ENCODE measurements at regions not wholly inside any gene's neighbourhood (a gene's known extent, or its start where the extent isn't known, plus 50 kb on each side); places are given as distances from the start of the nearest gene placed in this dataset.

GRCh38 chr14:51576117-51576430, 75.6 kb upstream of the FRMD6 start:
- no peaks in the 10 kb centered on the region for H3K9me3 Mint-ChIP-seq

GRCh38 chr14:51576879-51577278, 74.8 kb upstream of the FRMD6 start:
- H3K4me3 Mint-ChIP-seq, result no peak overlapping the region
- H3K4me1 Mint-ChIP-seq, result peaks cover 26% of the 10 kb centered on the region
- H3K27me3 Mint-ChIP-seq (ENCODE audit: low read depth), result no peaks in the 10 kb centered on the region
- no peaks in the 10 kb centered on the region for H3K36me3 Mint-ChIP-seq
- H3K9me3 Mint-ChIP-seq, result no peaks in the 10 kb centered on the region
- DNase-seq (ENCODE audit: low spot score in 2 of 2, unreplicated experiment in 2 of 2), result no peak
- no peak overlapping the region for H3K27ac Mint-ChIP-seq
- no peak for TF ChIP-seq CTCF (IDR thresholded peaks at IDR 0.05; ENCODE audit: unreplicated experiment)

More at GRCh38 chr14:51576117-51576430, 75.6 kb upstream of the FRMD6 start:
- no peak for DNase-seq (ENCODE audit: low spot score in 2 of 2, unreplicated experiment in 2 of 2)
- Mint-ChIP-seq H3K36me3 (no peaks in the 10 kb centered on the region), H3K4me1 (peaks cover 19% of the 10 kb centered on the region), H3K27ac (no peak overlapping the region), H3K4me3 (no peak overlapping the region), H3K27me3 (ENCODE audit: low read depth) (no peaks in the 10 kb centered on the region)
- no peak for TF ChIP-seq CTCF (IDR thresholded peaks at IDR 0.05; ENCODE audit: unreplicated experiment)

GRCh38 chr14:51578853-51579252, 72.9 kb upstream of the FRMD6 start:
- Mint-ChIP-seq H3K4me3 (no peak overlapping the region), H3K9me3 (no peaks in the 10 kb centered on the region), H3K27ac (no peak overlapping the region), H3K36me3 (no peaks in the 10 kb centered on the region), H3K4me1 (peaks cover 21% of the 10 kb centered on the region), H3K27me3 (ENCODE audit: low read depth) (no peaks in the 10 kb centered on the region)
- TF ChIP-seq CTCF (IDR thresholded peaks at IDR 0.05; ENCODE audit: unreplicated experiment), result no peak
- no peak for DNase-seq (ENCODE audit: low spot score in 2 of 2, unreplicated experiment in 2 of 2)

- TF ChIP-seq CTCF (IDR thresholded peaks at IDR 0.05; ENCODE audit: unreplicated experiment), result no peak
- Mint-ChIP-seq H3K27ac (peak overlapping the region; percentile 83), H3K36me3 (no peaks in the 10 kb centered on the region), H3K4me3 (no peak overlapping the region), H3K4me1 (peaks cover 16% of the 10 kb centered on the region), H3K27me3 (ENCODE audit: low read depth) (no peaks in the 10 kb centered on the region), H3K9me3 (no peaks in the 10 kb centered on the region)
- no peak for DNase-seq (ENCODE audit: low spot score in 2 of 2, unreplicated experiment in 2 of 2)
These were observed 70.5 kb upstream of the FRMD6 start for GRCh38 chr14:51581017-51581881.

- no peak for DNase-seq (ENCODE audit: low spot score in 2 of 2, unreplicated experiment in 2 of 2)
- TF ChIP-seq CTCF (IDR thresholded peaks at IDR 0.05; ENCODE audit: unreplicated experiment), result no peak
- no peak overlapping the region for H3K27ac Mint-ChIP-seq
- no peak overlapping the region for H3K4me3 Mint-ChIP-seq
- no peaks in the 10 kb centered on the region for H3K27me3 Mint-ChIP-seq (ENCODE audit: low read depth)
- peaks cover 18% of the 10 kb centered on the region for H3K4me1 Mint-ChIP-seq
- no peaks in the 10 kb centered on the region for H3K36me3 Mint-ChIP-seq
- no peaks in the 10 kb centered on the region for H3K9me3 Mint-ChIP-seq
These were observed 69.3 kb upstream of the FRMD6 start for GRCh38 chr14:51582437-51582836.
